ENCODE measurements at regions not wholly inside any gene's neighbourhood (a gene's known extent, or its start where the extent isn't known, plus 50 kb on each side); places are given as distances from the start of the nearest gene placed in this dataset.

- ATAC-seq (replicated peaks), result no peak
- Mint-ChIP-seq H3K36me3 (ENCODE audit: low read depth) (no peaks in the 10 kb centered on the region), H3K9me3 (no peaks in the 10 kb centered on the region), H3K4me3 (no peak overlapping the region), H3K27ac (no peak overlapping the region), H3K4me1 (no peaks in the 10 kb centered on the region), H3K27me3 (peaks cover 25% of the 10 kb centered on the region)
Observed at GRCh38 chr15:93221759-93222158, 132.7 kb upstream of the RGMA start.

- Mint-ChIP-seq H3K27ac (no peak overlapping the region), H3K27me3 (peaks cover 13% of the 10 kb centered on the region), H3K36me3 (ENCODE audit: low read depth) (no peaks in the 10 kb centered on the region), H3K4me1 (no peaks in the 10 kb centered on the region), H3K9me3 (no peaks in the 10 kb centered on the region), H3K4me3 (no peak overlapping the region)
- no peak for ATAC-seq (replicated peaks)
Observed at GRCh38 chr15:93219859-93220420, 130.9 kb upstream of the RGMA start.

GRCh38 chr15:93217343-93217742, 128.3 kb upstream of the RGMA start:
- no peak for ATAC-seq (replicated peaks)
- no peaks in the 10 kb centered on the region for H3K36me3 Mint-ChIP-seq (ENCODE audit: low read depth)
- no peaks in the 10 kb centered on the region for H3K9me3 Mint-ChIP-seq
- no peak overlapping the region for H3K27ac Mint-ChIP-seq
- no peak overlapping the region for H3K4me3 Mint-ChIP-seq
- H3K27me3 Mint-ChIP-seq, result peaks cover 7% of the 10 kb centered on the region
- no peaks in the 10 kb centered on the region for H3K4me1 Mint-ChIP-seq

DNA sequence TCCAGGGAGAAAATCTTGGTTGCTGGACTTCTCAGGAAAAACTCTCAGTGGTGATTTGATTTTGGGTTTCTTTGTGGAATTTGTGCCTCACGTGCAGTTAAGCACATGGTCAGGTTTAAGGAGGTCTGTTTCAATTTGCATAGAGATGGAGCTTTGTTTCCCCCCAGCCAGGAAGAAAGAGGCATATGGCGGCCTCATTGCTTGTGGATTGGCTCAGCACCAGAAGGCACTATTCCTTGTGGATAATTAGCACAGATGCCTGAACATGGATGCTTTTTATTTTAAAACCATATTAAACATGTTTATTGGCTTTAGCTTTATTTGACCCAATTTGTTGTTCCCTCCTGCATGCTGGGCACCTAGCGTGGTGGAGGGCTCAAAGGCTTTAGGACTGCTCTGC, 125.1 kb upstream of the RGMA start:
- Mint-ChIP-seq H3K9me3 (no peaks in the 10 kb centered on the region), H3K36me3 (ENCODE audit: low read depth) (no peaks in the 10 kb centered on the region), H3K4me1 (no peaks in the 10 kb centered on the region), H3K27ac (no peak overlapping the region), H3K4me3 (no peak overlapping the region), H3K27me3 (peaks cover 6% of the 10 kb centered on the region)
- ATAC-seq (replicated peaks), result no peak

GRCh38 chr15:93213281-93213680, 124.3 kb upstream of the RGMA start:
- no peaks in the 10 kb centered on the region for H3K36me3 Mint-ChIP-seq (ENCODE audit: low read depth)
- H3K4me3 Mint-ChIP-seq, result no peak overlapping the region
- no peaks in the 10 kb centered on the region for H3K9me3 Mint-ChIP-seq

DNA sequence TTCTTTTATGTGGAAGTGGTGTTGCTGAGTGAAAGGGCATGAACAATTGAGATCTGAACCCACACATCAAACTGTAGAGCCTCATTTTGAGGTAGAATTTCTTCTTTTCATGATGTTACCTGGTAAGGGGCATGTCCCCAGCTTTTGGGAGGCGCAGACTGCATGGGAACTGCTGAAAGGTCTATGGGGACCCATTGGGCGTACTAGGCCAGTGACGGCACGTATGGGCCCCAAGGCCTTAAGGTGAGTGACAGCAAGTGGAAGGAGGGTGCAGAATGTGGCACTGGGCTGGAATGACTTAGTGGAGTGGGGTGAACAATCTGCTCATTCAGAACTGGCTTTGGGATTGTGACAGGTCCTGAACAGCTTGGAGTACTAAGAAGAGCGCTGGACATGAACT, 123.6 kb upstream of the RGMA start:
- H3K4me3 Mint-ChIP-seq, result no peak overlapping the region
- no peaks in the 10 kb centered on the region for H3K9me3 Mint-ChIP-seq
- no peak overlapping the region for H3K27ac Mint-ChIP-seq
- no peak for ATAC-seq (replicated peaks)
- no peaks in the 10 kb centered on the region for H3K36me3 Mint-ChIP-seq (ENCODE audit: low read depth)
- H3K4me1 Mint-ChIP-seq, result no peaks in the 10 kb centered on the region
- peaks cover 4% of the 10 kb centered on the region for H3K27me3 Mint-ChIP-seq

More at GRCh38 chr15:93213281-93213680, 124.3 kb upstream of the RGMA start:
- Mint-ChIP-seq H3K27ac (no peak overlapping the region), H3K4me1 (no peaks in the 10 kb centered on the region), H3K27me3 (peaks cover 4% of the 10 kb centered on the region)
- no peak for ATAC-seq (replicated peaks)

GRCh38 chr15:93210995-93211394, 122.0 kb upstream of the RGMA start:
- no peak overlapping the region for H3K27ac Mint-ChIP-seq
- ATAC-seq (replicated peaks), result no peak
- no peaks in the 10 kb centered on the region for H3K4me1 Mint-ChIP-seq
- no peaks in the 10 kb centered on the region for H3K36me3 Mint-ChIP-seq (ENCODE audit: low read depth)
- no peak overlapping the region for H3K4me3 Mint-ChIP-seq
- H3K9me3 Mint-ChIP-seq, result no peaks in the 10 kb centered on the region
- peaks cover 8% of the 10 kb centered on the region for H3K27me3 Mint-ChIP-seq

GRCh38 chr15:93209690-93210445, 120.9 kb upstream of the RGMA start:
- ATAC-seq (replicated peaks), result no peak
- H3K27ac Mint-ChIP-seq, result no peak overlapping the region
- no peaks in the 10 kb centered on the region for H3K4me1 Mint-ChIP-seq
- no peak overlapping the region for H3K4me3 Mint-ChIP-seq
- H3K36me3 Mint-ChIP-seq (ENCODE audit: low read depth), result no peaks in the 10 kb centered on the region
- peaks cover 12% of the 10 kb centered on the region for H3K27me3 Mint-ChIP-seq
- no peaks in the 10 kb centered on the region for H3K9me3 Mint-ChIP-seq

- no peak for ATAC-seq (replicated peaks)
- Mint-ChIP-seq H3K27ac (no peak overlapping the region), H3K9me3 (no peaks in the 10 kb centered on the region), H3K4me3 (no peak overlapping the region), H3K27me3 (peaks cover 16% of the 10 kb centered on the region), H3K36me3 (ENCODE audit: low read depth) (no peaks in the 10 kb centered on the region), H3K4me1 (no peaks in the 10 kb centered on the region)
Observed at GRCh38 chr15:93206893-93207292, 117.9 kb upstream of the RGMA start.

GRCh38 chr15:93205413-93205812, 116.4 kb upstream of the RGMA start:
- Mint-ChIP-seq H3K4me3 (no peak overlapping the region), H3K4me1 (no peaks in the 10 kb centered on the region), H3K27me3 (peaks cover 15% of the 10 kb centered on the region), H3K36me3 (ENCODE audit: low read depth) (no peaks in the 10 kb centered on the region), H3K9me3 (no peaks in the 10 kb centered on the region), H3K27ac (no peak overlapping the region)
- ATAC-seq (replicated peaks), result no peak

DNA sequence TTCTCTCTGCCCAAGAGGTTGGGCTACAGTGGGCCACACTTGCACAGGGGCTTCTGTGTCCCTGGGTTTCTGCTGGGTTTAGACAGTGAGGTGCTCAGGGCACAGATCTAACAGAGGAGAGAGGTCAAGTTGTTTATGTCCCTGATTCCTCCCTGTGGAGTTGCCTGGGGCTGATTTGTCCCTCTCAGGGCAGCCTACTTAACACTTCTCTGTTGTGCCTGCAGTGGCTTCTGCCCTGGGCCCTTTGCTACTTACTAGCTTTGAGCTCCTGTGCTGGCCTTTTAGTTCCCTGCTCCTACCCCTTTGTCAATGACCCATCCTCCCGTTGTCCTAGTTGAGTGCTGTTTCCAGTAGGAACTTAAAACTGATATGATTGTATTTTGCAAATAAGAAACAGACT, 114.0 kb upstream of the RGMA start:
- Mint-ChIP-seq H3K27me3 (peaks cover 34% of the 10 kb centered on the region), H3K27ac (no peak overlapping the region), H3K36me3 (ENCODE audit: low read depth) (no peaks in the 10 kb centered on the region), H3K9me3 (peaks cover 8% of the 10 kb centered on the region), H3K4me1 (no peaks in the 10 kb centered on the region), H3K4me3 (no peak overlapping the region)
- no peak for ATAC-seq (replicated peaks)

DNA sequence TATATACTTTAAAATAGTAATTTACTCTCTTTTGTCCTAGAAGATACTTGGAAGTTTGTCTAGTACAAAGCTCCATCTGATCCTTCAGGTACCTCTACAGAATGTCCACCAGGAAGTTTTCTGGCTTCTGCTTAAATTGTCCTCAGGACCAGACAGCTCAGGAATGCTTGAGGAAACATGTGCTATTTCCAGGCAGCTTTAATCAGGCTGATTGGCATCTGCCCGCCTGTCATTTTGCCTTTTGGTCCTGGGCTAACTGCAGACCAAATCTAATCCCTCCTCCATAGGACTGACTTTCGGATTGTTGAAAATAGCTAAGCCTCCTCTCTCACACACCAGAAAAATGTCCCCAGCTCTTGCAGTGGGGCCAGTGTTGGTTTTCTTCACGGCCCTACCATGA, 113.4 kb upstream of the RGMA start:
- no peaks in the 10 kb centered on the region for H3K4me1 Mint-ChIP-seq
- peaks cover 10% of the 10 kb centered on the region for H3K9me3 Mint-ChIP-seq
- no peak overlapping the region for H3K4me3 Mint-ChIP-seq
- peaks cover 37% of the 10 kb centered on the region for H3K27me3 Mint-ChIP-seq
- ATAC-seq (replicated peaks), result no peak
- no peaks in the 10 kb centered on the region for H3K36me3 Mint-ChIP-seq (ENCODE audit: low read depth)
- H3K27ac Mint-ChIP-seq, result no peak overlapping the region

DNA sequence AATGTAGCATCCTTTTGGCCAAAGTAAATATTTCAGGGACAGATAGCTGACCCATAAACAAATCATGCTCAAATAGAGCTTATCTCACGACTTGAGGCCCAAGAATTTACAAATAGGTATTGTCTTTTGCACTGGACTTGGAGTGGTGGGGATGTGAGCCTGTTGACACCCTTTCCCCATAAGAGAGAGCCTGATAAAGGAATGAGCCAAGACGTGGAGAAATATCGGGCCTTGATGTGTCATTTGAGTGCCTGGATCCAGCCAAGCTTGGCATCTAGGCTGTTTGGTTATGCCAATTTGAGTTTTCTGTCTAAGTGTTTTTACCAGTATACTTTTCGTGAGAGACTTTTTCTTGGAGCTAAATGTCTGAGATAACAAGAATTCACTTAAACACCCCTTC, 112.9 kb upstream of the RGMA start:
- Mint-ChIP-seq H3K27ac (no peak overlapping the region), H3K27me3 (peaks cover 36% of the 10 kb centered on the region)
- no peak for ATAC-seq (replicated peaks)

DNA sequence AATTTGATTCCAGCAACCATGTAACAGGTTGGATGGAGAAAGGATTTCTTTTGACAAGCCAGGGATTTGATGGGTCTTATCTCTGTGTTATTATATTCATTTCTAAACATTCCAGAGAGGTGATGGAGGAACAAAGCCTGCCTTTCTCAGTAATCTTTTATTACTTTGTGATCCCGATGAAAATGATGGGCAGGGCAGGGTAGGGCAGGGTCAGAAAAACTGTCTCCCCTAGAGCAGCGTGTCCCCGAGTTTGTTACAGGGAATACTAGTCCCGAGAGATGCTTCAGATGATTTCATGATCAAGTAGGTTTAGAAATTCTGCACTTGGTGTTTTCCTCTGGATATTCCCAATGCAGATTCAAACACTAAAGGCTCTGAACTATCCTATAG, 111.8 kb upstream of the RGMA start:
- Mint-ChIP-seq H3K4me3 (no peak overlapping the region), H3K27ac (no peak overlapping the region), H3K4me1 (no peaks in the 10 kb centered on the region), H3K27me3 (peaks cover 43% of the 10 kb centered on the region), H3K36me3 (ENCODE audit: low read depth) (no peaks in the 10 kb centered on the region), H3K9me3 (peaks cover 10% of the 10 kb centered on the region)
- ATAC-seq (replicated peaks), result no peak

More for the DNA sequence above, 112.9 kb upstream of the RGMA start:
- Mint-ChIP-seq H3K36me3 (ENCODE audit: low read depth) (no peaks in the 10 kb centered on the region), H3K9me3 (peaks cover 10% of the 10 kb centered on the region), H3K4me1 (no peaks in the 10 kb centered on the region), H3K4me3 (no peak overlapping the region)

DNA sequence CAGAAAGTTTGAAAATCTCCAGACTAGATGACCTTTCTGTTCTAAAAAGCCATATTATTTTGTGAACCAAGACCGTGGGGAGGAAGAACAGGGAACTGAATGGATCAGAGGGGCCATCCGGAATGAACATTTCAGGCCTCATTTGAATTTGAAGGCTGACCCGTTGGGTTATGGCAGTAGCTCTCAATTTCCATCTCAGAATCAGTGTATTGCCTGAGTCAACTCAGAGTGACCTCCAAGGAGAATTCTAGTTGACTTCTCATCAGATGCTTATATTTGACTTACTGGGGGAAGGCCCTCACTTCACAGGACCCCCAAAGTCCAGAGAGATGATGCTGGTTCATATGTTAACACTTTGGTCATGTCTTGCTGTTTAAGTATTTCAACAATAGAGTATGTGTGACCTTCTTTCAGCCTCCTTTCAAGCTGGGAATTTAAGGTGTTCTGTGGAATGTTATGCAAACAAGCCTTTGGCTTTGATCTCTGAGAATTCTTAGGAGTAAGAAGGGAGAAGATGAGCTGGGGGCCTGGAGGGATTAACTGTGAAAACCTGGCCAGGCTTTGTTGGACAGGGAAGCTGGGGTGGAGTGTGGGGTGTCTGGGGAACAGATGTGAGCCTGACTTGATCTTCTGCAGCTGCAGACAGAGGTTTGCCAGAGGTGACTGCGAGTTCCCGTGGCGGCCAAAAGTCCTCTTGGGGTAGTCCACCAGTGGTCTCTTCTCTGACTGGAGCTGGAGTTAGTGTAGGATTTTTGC, 111.2 kb upstream of the RGMA start:
- ATAC-seq (replicated peaks), result no peak
- Mint-ChIP-seq H3K9me3 (peaks cover 10% of the 10 kb centered on the region), H3K4me1 (no peaks in the 10 kb centered on the region), H3K36me3 (ENCODE audit: low read depth) (no peaks in the 10 kb centered on the region), H3K27ac (no peak overlapping the region), H3K27me3 (peaks cover 39% of the 10 kb centered on the region), H3K4me3 (no peak overlapping the region)
